GM21528 (cell line): ENCODE measurements at regions not wholly inside any gene's neighbourhood (a gene's known extent, or its start where the extent isn't known, plus 50 kb on each side); places are given as distances from the start of the nearest gene placed in this dataset.

Source experiments
- ATAC-seq: cut with Tn5 transposase; IDR thresholded peaks from one replicate; pipeline ENCODE4 v1.9.1; 2021; ENCODE audit warnings: mild to moderate bottlenecking, moderate library complexity; ENCODE audit not compliant: unreplicated experiment, low FRiP score

DNA sequence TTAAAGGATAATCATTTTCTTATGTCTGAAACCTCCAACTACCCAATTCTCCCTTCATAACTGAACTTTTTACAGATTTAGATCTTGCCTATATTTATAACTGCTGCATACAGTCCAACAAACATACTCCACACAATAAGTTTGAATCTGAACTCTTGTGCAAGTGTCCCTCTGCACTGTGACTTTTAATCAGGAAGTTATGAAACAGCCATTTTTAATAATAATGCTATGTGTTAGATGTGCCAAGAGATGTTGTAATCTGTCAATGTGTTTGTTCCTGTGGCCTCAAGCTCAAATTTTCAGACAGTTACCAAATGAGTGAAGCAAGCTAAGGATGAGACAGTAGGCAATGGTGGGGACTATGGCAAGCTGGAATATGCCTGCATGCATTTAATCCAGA lies 57.6 kb upstream of the MTAP start:
- no peak for ATAC-seq

DNA sequence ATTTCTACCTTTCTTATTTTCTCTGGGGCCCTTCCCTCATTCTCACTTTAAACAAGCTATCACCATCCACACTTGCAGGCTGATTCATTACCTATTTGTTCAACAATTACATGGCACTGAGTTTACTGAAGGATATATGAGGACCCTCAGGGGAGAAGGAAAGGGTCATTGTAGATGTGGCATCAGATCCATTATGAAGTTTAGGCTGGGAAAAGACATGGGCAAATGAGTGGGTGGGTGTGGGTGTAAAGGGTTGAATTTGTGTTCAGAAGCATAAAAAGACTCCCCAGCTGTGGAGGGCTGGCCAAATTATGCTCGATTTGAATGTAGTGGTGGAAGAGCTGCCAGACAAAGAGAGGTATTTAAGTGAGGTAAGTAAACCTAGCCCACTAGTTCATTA lies 55.9 kb upstream of the MTAP start:
- ATAC-seq = no peak

DNA sequence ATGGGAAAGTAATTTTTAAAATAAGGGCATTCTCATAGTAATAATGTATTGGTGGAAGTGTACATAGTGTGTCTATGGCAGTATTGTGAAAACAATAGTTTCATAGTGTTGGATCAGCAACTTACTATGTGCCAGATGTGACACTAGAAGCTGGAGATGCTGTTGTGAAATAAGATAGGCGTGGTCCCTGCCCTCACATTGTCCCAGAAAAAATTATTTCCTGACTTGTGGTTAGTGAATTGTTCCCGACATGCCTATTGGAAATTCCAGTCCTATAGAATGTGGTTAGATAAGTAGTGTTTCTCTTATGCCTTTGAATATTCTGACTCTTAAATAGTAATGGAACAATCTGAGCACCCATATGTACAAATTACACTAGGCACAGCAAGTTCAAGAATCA lies 55.3 kb upstream of the MTAP start:
- no peak for ATAC-seq

DNA sequence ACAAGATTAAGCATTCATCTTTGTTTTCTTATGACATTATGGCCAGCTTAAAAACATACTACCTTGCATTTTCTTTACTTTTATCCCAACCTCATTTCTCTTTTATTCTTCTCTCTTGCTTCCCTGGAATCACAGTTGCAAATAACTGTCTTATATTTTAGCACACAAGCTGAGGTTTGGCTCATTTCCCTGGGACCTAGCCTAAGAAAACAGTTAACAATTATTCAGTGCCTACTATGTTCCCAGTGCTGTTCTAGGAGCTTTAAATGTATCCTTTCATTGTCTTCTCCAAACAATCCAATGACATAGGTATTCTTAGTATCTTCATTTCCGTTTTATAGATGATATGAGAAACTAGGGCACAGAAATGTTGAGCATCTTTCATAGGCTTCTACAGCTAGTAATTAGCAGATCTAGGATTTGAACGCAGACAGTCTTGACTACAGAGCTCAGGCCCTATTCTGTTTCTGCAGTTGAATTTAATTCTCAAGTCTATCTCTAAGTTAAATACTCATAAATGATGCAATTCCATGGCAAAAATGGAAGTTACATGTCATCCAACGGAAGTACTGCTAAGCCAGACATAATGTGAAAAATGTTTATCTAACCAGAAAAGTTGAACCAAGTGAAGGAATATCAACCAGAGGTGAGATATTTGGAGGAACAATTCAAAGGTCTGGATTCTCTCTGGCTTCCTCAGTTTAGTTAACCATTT lies 52.3 kb upstream of the MTAP start:
- no peak for ATAC-seq

DNA sequence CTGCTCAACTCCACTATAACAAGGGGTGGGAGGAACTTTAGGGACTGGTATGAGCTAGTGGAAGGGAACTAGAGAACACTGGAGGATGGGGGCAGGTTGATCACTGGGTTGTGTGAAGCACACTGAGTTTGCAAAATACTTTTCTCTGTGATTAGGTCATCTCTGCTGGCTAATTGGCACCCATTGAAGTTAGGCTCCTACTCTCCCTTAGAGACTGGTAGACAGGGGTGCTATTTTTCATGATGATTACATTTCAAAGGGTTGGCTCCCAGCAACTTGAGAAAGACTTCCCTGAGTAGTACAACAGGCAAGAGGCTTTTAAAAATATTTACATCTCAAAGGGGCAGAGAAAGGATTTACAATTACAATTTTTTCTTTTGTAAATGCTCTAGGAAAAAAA lies 50.4 kb upstream of the MTAP start:
- ATAC-seq = no peak
